GM18526 (cell line): ENCODE measurements at regions not wholly inside any gene's neighbourhood (a gene's known extent, or its start where the extent isn't known, plus 50 kb on each side); places are given as distances from the start of the nearest gene placed in this dataset.

Experiments used
- POLR2A ChIP-seq: IDR thresholded peaks from 3 replicates; pipeline ENCODE4 v1.6.1; 2011; ENCODE audit not compliant: insufficient read length; ENCODE audit errors: extremely low read depth

- no peak for TF ChIP-seq POLR2A
Observed at GRCh38 chr3:74978684-74979083, 364.2 kb upstream of the CNTN3 start.

- no peak for TF ChIP-seq POLR2A
Observed at GRCh38 chr3:74988095-74988494, 373.6 kb upstream of the CNTN3 start.

GRCh38 chr3:74992898-74993297 lies 378.4 kb upstream of the CNTN3 start:
- no peak for TF ChIP-seq POLR2A

GRCh38 chr3:75001330-75001729 lies 386.9 kb upstream of the CNTN3 start:
- no peak for TF ChIP-seq POLR2A

- TF ChIP-seq POLR2A: no peak
Observed at GRCh38 chr3:75012791-75013331, 398.4 kb upstream of the CNTN3 start.

GRCh38 chr3:75014008-75014407 lies 399.5 kb upstream of the CNTN3 start:
- TF ChIP-seq POLR2A: no peak

GRCh38 chr3:75015280-75015679 lies 400.8 kb upstream of the CNTN3 start:
- TF ChIP-seq POLR2A: no peak

- no peak for TF ChIP-seq POLR2A
Observed at GRCh38 chr3:75035146-75035545, 420.7 kb upstream of the CNTN3 start.

GRCh38 chr3:75042941-75043340 lies 428.5 kb upstream of the CNTN3 start:
- TF ChIP-seq POLR2A: no peak

GRCh38 chr3:75048650-75049049 lies 434.2 kb upstream of the CNTN3 start:
- no peak for TF ChIP-seq POLR2A

GRCh38 chr3:75049533-75049932 lies 435.1 kb upstream of the CNTN3 start:
- TF ChIP-seq POLR2A: no peak

- no peak for TF ChIP-seq POLR2A
Observed at GRCh38 chr3:75059120-75059519, 444.7 kb upstream of the CNTN3 start.

- TF ChIP-seq POLR2A: no peak
Observed at GRCh38 chr3:75061806-75062205, 447.3 kb upstream of the CNTN3 start.

GRCh38 chr3:75075158-75075557 lies 460.7 kb upstream of the CNTN3 start:
- no peak for TF ChIP-seq POLR2A

GRCh38 chr3:75076481-75076880 lies 462.0 kb upstream of the CNTN3 start:
- no peak for TF ChIP-seq POLR2A

- TF ChIP-seq POLR2A: no peak
Observed at GRCh38 chr3:75078290-75078689, 463.8 kb upstream of the CNTN3 start.

GRCh38 chr3:75082845-75083244 lies 468.4 kb upstream of the CNTN3 start:
- no peak for TF ChIP-seq POLR2A

GRCh38 chr3:75089841-75090240 lies 475.4 kb upstream of the CNTN3 start:
- TF ChIP-seq POLR2A: no peak
